Esophagus muscularis mucosa (tissue), 4 donors: ENCODE measurements at regions not wholly inside any gene's neighbourhood (a gene's known extent, or its start where the extent isn't known, plus 50 kb on each side); places are given as distances from the start of the nearest gene placed in this dataset.

ENCODE experiments used
- EP300 ChIP-seq: sonication (generic); formaldehyde crosslinking; IDR thresholded peaks from one replicate; pipeline ENCODE4 v1.6.1; 2017; ENCODE audit warnings: antibody characterized with exemption
- POLR2A ChIP-seq: fragments of 450-650 bp; IDR thresholded peaks from one replicate; pipeline ENCODE4 v1.6.1; 2017; ENCODE audit warnings: antibody characterized with exemption, moderate library complexity, mild to moderate bottlenecking, low read depth
- POLR2AphosphoS5 ChIP-seq, 2 donors: sonication (generic); formaldehyde crosslinking; IDR thresholded peaks; one replicate each; pipeline ENCODE4 v1.6.1; 2017; ENCODE audit warnings: antibody characterized with exemption in 2 of 2
- TF ChIP-seq, protein P1 (sequence below), 3 experiments: fragments of 200-600 bp in 2 of 3; fragments of 450-650 bp in 1 of 3; sonication (generic) in 2 of 3; IDR thresholded peaks; one replicate each; pipeline ENCODE4 v1.5.1; 2017 to 2019; ENCODE audit warnings: antibody characterized with exemption in 3 of 3, mild to moderate bottlenecking in 2 of 3, moderate library complexity in 1 of 3

GRCh38 chr19:30158067-30158892 is 213.9 kb upstream of the ZNF536 start:
- TF ChIP-seq, protein P1, sequence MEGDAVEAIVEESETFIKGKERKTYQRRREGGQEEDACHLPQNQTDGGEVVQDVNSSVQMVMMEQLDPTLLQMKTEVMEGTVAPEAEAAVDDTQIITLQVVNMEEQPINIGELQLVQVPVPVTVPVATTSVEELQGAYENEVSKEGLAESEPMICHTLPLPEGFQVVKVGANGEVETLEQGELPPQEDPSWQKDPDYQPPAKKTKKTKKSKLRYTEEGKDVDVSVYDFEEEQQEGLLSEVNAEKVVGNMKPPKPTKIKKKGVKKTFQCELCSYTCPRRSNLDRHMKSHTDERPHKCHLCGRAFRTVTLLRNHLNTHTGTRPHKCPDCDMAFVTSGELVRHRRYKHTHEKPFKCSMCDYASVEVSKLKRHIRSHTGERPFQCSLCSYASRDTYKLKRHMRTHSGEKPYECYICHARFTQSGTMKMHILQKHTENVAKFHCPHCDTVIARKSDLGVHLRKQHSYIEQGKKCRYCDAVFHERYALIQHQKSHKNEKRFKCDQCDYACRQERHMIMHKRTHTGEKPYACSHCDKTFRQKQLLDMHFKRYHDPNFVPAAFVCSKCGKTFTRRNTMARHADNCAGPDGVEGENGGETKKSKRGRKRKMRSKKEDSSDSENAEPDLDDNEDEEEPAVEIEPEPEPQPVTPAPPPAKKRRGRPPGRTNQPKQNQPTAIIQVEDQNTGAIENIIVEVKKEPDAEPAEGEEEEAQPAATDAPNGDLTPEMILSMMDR (IDR thresholded peaks at IDR 0.05), result no peak
- TF ChIP-seq POLR2A (no peak), EP300 (no peak), POLR2AphosphoS5 (IDR thresholded peaks at IDR 0.05) (no peak)
